Kidney epithelial cell (primary cell): ENCODE measurements at regions not wholly inside any gene's neighbourhood (a gene's known extent, or its start where the extent isn't known, plus 50 kb on each side); places are given as distances from the start of the nearest gene placed in this dataset.

ENCODE experiments used
- DNase-seq: peaks from one replicate; pipeline ENCODE4 v3.0.0-alpha.2; 2010; ENCODE audit warnings: low read depth
- H3K27me3 ChIP-seq: 2 replicates; pipeline ENCODE4 v1.6.0; 2011; ENCODE audit warnings: low read length; ENCODE audit not compliant: control insufficient read depth, insufficient read depth
- H3K36me3 ChIP-seq: 2 replicates; pipeline ENCODE4 v1.5.1; 2011; ENCODE audit warnings: low read length; ENCODE audit not compliant: control insufficient read depth, insufficient read depth
- H3K4me3 ChIP-seq: 2 replicates; pipeline ENCODE4 v1.5.1; 2011; ENCODE audit warnings: low read depth, mild to moderate bottlenecking, control low read depth, low read length
- CTCF ChIP-seq: IDR thresholded peaks from 2 replicates; pipeline ENCODE4 v1.5.1; 2011; ENCODE audit warnings: mild to moderate bottlenecking, moderate library complexity, low read length, control low read depth, inconsistent platforms; ENCODE audit not compliant: insufficient read depth, poor library complexity, severe bottlenecking

DNA sequence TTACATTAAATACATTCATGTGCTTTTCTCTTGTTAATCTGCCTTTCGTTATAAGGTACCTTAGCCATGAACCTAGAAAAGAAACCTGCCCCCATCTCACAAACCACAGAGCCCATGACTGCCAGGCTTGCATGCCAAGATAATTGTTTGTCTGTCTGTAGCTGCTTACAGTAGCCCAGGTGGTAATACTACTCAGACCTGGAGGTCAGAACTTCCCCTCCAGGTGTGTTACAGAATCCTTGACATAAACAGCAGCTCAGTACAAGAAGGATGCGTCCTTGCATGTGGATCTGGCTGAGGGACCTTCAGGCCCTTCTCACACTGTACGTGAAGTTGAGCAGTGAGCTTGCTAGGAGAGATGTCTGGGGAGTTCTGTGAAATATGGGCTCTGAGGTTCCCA is 291.4 kb downstream of the CSNK1G3 start:
- Histone ChIP-seq H3K4me3 (no peak overlapping the region), H3K36me3 (no peaks in the 10 kb centered on the region), H3K27me3 (no peaks in the 10 kb centered on the region)
- TF ChIP-seq CTCF: no peak
- DNase-seq: no peak

GRCh38 chr5:123802298-123802951 is 290.4 kb downstream of the CSNK1G3 start:
- no peak for DNase-seq
- Histone ChIP-seq H3K36me3 (no peaks in the 10 kb centered on the region), H3K4me3 (no peak overlapping the region), H3K27me3 (no peaks in the 10 kb centered on the region)
- no peak for TF ChIP-seq CTCF

GRCh38 chr5:123800640-123801039 is 288.7 kb downstream of the CSNK1G3 start:
- DNase-seq: no peak
- no peak for TF ChIP-seq CTCF

DNA sequence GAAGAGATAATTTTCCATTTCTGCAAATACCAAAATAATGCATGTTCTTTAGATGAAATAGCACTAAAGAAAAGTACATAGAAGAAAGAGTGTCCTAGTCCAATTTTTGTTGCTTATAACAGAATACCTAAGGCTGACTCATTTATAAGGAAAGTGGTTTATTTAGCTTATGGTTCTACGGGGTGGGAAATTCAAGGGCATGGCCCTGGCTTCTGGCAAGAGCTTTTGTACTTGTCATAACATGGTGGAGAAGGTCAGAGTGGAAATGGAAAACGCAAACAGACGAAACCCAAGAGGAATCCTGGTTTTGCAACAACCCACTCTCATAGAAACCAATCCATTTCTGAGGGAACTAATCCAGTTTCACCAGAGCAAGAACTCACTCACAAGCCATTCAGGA is 283.7 kb downstream of the CSNK1G3 start:
- H3K36me3 ChIP-seq: no peaks in the 10 kb centered on the region
- no peaks in the 10 kb centered on the region for H3K27me3 ChIP-seq
- no peak for DNase-seq
- TF ChIP-seq CTCF: no peak
- no peak overlapping the region for H3K4me3 ChIP-seq

More at GRCh38 chr5:123800640-123801039, 288.7 kb downstream of the CSNK1G3 start:
- H3K27me3 ChIP-seq: no peaks in the 10 kb centered on the region
- H3K4me3 ChIP-seq: no peak overlapping the region
- H3K36me3 ChIP-seq: no peaks in the 10 kb centered on the region

- no peaks in the 10 kb centered on the region for H3K27me3 ChIP-seq
- no peak overlapping the region for H3K4me3 ChIP-seq
- no peaks in the 10 kb centered on the region for H3K36me3 ChIP-seq
- no peak for TF ChIP-seq CTCF
- DNase-seq: no peak
Observed at GRCh38 chr5:123790226-123790625, 278.2 kb downstream of the CSNK1G3 start.

DNA sequence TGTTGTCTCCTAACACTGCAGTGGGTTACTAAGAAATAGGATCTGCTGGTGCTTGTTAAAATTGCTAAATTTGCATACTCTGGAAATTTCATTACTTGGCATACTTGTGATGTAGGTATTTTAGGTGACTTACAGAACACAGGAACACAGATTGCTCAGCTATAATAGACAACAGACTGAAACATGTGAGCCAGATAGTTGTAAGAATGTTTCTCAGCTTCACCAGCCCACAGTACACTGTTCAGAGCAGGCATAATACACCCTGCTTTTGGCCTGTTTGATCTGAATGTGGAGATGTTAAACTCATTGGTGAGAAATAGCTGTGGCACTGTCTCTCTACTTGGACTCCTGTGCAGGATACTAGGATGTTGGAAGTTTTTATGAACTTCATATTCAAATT is 275.7 kb downstream of the CSNK1G3 start:
- no peak for DNase-seq
- no peaks in the 10 kb centered on the region for H3K36me3 ChIP-seq
- no peaks in the 10 kb centered on the region for H3K27me3 ChIP-seq
- H3K4me3 ChIP-seq: no peak overlapping the region
- no peak for TF ChIP-seq CTCF
